GM11168 (cell line): ENCODE measurements at regions not wholly inside any gene's neighbourhood (a gene's known extent, or its start where the extent isn't known, plus 50 kb on each side); places are given as distances from the start of the nearest gene placed in this dataset.

Experiments
- in situ Hi-C: fragments of 300-500 bp; cut with MboI; formaldehyde crosslinking; loops from one replicate; pipeline ENCODE4 v1.12.0; 2022; ENCODE audit warnings: low sequenced_read_pairs; ENCODE audit not compliant: unreplicated experiment

DNA sequence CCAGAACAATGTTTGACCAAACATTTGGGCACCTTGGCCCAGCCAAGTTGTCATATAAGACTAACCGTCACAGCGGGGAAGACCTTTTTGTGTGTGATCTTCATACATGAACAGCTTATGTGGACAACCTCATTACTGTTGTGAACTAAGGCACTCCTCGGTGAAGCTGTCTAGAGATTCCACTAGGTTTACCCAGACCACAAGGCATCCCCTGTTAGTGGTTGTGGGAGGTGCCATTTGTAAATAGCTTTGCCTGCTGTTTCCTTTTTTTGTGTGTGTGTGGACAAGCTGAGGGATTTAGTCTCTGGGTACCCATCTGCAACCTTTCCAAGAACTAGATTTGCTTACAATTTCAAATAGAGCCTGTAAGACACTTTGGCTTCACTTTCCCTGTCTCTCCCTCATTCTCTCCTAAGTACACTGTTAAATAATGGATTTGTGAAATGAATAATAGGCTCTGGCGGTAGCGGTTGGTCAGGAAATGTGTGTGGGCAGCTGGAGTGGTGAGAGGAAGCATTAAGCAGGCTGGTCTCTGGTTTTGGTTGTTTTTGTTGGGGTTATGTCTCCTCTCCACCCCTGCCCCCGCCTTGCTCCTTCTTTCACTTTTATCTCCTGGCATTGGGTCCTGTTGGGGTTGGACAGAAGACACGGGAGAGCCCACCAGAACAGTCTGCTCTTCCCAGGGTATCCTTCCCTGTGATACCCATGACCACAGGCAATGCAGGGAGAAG, 727.6 kb downstream of the VRK1 start:
- in situ Hi-C loops, result no loop called here

DNA sequence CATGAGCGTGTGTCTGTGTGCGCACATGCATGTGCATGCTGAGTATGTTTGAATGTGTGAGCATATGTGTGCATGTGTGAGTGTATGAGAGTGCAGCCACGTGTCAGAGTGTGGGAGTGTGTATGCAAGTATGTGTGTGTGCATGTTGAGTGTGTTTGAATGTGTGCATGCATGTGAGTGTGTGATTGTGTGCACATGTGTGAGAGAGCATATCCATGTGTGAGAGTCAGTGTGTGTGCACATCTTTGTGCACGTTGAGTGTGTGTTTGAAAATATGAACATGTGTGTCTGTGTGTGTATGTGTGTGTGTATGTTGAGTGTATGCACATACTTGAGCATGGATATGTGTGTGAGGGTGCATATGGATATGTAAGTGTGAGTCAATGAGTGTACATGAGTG, 730.8 kb downstream of the VRK1 start:
- in situ Hi-C loops, result no loop called here

DNA sequence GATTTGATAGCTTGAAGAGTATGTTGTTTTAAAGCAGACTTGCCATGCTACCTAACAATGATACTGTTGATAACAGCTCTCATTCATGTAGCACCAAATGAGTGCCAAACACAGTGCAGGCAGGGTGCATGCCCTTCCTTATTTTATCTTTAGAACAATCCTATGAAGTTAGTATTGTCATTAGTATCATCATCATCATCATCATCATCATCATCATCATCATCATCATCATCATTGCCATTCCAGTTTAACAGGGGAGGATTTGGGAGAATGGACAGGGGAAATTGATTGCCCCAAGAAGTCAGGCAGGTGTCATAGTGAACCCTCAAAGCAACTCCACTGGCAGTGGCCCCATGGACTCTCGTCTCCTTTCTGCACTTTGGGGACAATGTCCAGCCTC, 734.9 kb downstream of the VRK1 start:
- in situ Hi-C loops, result no loop called here

DNA sequence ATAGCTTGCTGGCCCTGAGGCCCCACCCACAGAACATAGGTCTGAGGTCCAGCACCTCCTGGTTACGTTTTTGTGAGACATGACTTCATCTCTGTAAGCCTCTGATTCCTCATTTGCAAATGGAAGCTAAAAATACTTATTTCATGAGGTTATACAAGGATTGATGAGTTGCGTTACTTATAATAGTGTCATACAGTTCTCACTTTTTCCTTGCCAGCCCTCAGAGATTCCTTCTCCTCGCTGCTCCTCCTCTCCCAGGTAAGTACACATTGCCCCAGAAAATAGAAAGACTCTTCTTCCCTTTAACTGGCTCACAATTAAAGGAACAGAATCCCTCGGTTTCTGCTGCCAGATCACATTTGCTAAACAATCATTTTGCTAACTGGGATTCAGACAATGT, 739.2 kb downstream of the VRK1 start:
- in situ Hi-C loops, result no loop called here

DNA sequence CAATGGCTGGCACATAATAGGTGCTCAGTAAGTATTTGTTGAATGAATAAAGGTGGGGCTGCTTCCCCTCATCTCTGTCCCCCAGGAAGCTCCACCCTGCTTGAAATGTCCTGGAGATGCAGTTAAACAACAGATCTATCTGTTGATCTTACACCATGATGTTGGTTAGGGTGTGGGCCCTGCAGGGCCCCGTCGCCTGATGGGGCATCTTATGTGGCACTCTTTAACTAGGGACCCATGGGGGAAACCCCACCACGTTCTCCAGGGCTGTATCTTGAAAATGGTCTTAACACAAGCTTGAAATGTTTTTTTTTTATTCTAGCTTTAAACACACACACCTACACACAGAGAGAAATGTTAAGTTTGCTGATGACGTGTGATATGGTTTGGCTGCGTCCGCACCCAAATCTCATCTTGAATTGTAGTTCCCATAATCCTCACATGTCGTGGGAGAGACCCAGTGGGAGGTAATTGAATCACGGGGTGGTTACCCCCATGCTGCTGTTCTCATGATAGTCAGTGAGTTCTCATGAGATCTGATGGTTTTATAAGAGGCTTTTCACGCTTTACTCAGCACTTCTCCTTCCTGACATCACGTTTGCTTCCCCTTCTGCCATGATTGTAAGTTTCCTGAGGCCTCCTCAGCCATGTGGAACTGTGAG, 741.7 kb downstream of the VRK1 start:
- in situ Hi-C loops, result no loop called here

DNA sequence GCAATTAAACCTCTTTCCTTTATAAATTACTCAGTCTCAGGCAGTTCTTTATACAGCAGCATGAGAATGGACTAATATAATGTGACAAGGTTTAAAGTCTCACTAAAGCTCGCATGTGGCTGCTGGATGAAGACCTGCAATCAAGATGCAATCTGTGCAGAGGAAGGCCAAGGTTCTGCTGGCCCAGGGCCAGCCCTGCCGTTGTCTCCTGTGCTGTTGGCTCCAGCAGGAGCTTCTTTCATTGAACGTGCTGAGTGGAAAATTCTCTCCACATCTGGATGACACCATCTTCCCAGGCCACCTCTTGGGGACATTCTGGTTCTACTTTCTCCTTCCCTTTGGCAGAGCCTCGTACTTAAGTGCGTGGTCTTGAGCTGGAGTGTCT, 742.2 kb downstream of the VRK1 start:
- in situ Hi-C loops, result no loop called here

DNA sequence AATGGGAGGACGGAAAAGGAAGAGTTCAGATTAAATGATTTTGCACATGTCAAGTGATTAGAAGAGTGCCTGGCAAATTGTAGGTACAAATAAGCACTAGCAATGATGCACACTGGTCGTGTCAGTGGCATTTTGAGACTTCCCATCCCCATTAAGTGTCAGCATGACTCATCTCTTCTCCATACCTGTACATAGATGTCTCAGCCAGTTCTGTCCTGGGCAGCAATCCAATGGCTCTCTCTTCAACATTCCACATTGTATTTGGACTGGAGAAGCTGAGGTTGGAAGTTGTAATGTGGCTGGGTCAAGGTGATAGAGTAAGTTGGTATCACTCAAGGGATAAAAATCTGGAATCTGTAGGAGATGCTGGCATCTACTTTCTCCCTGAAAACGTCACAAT, 742.7 kb downstream of the VRK1 start:
- in situ Hi-C loops, result no loop called here

DNA sequence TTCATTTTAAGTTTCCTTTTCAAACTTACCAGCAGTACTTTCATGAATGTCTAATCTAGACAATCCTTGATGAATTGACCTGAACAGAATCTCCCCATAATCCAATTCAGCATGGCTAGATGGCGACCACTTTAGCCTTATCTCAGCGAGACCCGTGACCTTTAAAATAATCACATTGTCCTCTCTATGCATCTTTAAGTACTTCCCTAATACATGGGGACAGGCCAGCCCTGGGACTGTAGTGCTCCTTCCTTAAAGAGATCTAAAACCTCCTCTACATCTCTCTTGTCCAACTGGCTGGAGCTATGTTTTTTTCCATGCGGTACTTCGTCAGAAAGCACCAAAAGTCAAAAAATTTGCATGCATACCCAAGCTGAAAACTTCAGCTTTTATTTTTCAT, 746.0 kb downstream of the VRK1 start:
- in situ Hi-C loops, result no loop called here

DNA sequence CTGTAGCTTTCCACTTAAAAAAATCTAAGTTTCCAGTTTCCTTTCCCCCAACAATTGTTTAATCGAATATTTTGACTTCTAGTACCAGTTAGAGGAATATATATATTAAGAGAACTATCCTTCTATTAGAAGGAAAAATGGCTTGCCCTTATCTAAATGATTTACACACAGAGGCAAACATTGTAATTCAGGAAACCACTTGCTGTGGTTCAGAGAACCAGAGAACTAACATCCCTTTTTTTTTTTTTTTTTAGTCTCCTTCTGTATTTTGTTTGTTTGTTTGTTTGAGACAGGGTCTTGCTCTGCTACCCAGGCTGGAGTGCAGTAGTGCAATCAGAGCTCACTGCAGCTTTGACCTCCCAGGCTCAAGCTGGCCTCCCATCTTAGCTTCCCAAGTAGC, 746.6 kb downstream of the VRK1 start:
- in situ Hi-C loops, result no loop called here

DNA sequence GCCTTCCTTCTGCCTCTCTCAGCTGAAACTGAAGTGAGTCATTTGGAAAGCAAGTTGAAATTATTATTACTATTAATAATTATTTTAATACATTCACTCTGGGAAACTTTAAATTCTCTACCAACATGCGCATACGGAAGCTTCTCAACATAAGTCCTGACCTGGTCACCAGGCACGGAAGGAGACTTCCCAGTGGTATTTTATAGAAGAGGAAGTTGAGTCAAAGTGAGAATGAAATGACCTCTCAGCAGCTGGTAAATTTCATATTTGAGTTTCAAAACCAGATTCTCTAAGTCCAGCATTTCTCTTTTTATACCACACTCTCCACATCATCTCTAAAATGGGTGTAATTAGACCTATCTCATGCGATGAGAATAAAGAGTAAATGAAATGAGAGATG, 747.4 kb downstream of the VRK1 start:
- in situ Hi-C loops, result no loop called here

DNA sequence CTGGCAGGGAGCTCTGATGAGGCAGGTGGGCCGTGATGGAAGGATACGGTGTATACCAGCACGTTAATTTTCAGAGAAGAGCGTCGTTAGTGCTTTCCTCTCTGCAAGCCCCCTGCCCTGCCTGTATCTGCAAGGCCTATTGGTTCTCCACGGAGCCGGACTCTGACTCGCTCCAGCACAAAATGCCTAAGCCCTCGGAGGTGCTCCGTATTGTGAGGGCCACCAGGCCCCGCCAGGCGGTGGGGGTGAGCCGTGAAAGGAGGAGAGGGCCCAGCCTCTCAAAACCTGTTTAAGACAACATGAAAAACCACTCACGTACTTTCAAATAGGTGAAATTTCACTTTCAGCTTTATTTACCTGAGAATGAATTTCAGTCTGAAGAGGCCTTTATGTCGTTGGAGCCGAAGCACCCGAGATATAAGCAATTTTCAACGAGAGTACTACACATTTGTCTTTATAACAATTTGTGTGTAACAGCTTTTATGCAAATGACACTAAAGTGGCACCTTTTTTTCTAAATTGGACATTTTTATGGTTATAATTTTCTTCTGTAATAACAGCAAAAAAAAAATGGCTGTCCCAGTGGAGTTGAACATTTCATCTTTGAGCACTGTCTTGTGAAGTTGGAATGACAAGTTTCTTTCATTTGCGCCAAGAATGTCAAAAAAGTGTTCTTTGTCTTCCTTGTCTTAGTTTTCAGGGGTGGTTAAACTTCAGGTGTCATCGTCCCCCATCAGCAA, 749.5 kb downstream of the VRK1 start:
- in situ Hi-C loops, result no loop called here

DNA sequence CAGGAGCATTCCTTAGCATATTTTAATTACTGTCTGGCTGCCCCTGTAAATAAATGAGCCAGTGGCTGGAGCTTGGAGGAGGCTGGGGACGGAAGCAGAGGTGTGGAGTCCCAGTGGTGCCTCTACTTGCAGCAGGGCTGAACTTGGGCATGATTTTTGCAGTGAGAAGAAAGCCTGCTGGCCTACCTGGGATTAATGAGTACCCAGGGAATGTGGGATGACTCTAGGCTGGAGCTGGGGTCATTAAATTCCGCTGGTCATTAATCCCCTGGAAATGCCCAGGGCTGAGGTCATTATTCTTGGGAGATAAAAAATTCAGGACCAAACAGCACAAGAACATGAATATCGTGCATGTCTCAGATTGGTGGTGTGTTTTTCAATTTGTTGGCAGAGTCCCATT, 753.3 kb downstream of the VRK1 start:
- in situ Hi-C loops, result loop anchor here (25.0 kb wide), 1 partner anchor 263 kb away; no protein-coding TSS in a partner anchor

DNA sequence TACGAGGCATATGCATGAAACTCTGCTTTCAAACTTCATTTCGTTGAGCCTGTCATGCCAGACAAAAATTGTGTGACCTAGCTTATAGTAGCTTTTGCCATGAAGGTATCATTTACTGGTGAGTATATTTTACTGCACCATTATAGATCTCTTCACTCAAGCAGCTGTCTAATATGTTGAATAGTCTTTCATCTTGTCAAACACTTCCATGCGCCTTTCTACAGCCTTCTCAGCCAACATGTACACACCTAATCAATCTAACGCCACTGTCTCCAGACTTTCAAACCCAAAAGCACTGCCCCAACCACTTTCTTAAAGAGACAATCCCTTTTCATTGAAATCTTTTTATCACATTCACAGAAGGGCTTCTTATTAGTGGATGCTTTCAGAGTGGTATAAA, 757.4 kb downstream of the VRK1 start:
- in situ Hi-C loops, result loop anchor here (25.0 kb wide), 1 partner anchor 267 kb away; no protein-coding TSS in a partner anchor

DNA sequence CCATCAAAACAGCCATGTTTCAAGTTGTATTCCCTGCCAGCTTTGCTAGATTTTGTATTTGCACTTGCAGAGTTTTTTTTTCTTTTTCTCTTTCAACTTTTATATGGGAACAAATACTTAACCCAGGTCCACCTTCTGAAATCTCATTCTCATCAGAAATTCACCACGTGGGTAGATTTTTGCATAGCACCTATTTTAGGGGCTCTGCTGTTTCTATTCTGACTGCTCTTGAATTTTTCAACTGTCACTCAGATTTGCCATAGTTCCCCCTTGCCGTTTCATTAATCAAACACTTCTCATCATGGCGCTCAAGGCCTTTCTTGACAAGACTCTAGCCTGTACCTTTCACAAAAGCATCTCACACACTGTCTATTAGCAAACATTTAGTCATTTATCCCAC, 767.2 kb downstream of the VRK1 start:
- in situ Hi-C loops, result loop anchor here (25.0 kb wide), 1 partner anchor 277 kb away; no protein-coding TSS in a partner anchor

DNA sequence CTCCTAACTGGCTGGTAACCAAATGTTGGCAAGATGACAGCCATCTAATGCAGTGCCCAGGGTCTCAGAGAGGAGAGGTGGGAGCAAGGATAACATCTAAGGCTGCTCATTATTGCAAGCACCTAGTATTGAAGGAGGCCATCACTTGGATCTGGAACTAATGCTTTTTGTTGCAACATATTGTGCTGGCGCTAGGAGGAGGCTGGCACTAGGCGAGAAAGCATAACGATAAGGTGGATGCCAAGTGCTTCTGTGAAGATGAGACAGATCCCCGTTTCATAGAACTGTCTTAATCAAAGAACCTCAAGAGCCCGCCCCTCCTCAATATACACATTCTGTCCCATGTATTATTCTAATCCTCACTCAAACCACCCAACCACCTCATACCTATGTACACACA, 774.0 kb downstream of the VRK1 start:
- in situ Hi-C loops, result loop anchor here (25.0 kb wide), 1 partner anchor 284 kb away; no protein-coding TSS in a partner anchor

DNA sequence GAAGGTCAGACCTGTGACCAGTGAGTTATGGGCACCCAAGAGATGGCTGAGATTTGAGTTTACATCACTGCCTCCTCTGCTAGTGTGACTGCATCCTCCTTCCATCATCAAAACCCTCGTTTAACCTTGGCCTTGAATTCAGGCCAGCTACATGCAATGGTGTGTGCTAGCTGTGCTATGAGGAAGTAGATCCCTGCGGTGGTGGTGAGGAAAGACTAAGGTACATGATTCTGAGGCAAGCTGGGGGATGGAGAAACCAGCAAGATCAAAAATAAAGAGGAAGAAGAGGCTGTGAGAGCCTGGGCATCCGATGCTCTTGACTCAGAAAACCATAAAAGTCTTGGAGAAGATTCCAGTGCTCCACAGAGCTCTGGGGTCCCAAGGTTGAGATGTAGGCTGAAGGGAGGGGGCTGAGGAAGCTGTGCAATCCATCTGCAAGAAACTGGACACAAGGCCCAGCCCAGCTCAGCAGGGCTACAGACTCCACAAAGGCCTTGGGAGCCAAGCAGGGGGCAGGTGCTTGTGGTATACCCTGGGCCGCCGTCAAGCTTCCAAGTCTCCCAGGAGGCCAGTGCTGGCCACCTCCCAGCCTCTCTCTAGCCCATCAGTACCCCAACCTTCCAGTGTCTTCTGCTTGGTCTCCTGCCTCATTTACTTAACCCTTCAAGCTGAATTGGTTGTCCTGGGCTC, 774.8 kb downstream of the VRK1 start:
- in situ Hi-C loops, result loop anchor here (25.0 kb wide), 1 partner anchor 285 kb away; no protein-coding TSS in a partner anchor

DNA sequence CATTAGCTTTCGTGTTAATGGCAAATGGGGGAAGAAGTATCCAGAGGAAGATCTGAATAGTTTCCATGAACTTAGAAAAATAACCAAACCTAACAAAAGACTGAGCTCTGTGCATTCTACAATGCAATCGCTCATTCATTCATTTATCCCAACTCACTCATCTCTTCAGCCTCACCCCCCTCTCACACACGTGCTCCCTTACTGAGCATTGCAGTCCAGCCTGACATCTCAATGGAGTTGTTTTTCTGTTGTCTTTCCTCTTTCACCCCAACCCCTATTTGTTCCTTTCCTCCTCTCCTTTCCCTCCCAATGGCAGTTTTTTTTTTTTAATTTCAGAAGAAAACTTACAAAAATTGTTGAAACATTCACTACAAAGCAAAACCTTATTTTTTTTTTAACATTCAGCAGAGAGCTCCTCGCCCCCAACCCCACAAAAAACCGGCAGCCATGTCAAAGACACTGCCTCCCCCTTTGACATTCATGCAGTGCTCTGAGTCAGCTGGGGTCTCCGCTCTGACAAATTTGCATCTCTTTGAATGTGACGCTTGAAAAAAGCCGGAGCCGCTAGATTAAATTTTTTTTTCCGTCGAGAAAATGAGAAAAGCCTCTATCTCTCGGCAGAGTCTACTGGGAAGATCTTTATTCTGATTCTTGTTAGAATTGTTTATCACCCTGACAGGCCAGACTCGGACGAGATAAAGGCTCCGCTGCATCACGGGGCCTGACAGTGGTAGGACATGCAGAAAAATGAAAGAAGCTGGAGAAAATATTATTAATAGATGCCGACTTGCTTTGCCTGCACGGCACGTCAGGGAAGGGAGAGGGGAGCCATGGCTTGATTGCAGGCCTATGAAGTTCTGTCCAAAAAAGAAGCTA, 775.6 kb downstream of the VRK1 start:
- in situ Hi-C loops, result loop anchor here (25.0 kb wide), 1 partner anchor 286 kb away; no protein-coding TSS in a partner anchor

DNA sequence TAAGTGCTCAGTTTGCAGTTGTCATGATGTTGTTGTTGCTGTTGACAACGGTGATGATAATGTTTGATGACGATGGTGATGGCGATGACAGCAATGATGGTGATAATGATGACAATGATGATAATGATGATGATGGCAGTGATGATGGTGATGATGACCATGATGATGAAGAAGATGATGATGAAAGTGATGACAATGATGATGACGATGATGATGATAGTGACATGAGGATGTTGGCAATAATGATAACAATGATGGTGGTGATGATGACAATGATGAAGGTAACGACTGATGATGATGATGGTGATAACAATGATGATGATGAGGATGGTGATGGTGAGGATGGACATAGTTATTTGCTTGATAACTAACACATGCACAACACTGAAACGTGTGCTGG, 778.5 kb downstream of the VRK1 start:
- in situ Hi-C loops, result no loop called here

DNA sequence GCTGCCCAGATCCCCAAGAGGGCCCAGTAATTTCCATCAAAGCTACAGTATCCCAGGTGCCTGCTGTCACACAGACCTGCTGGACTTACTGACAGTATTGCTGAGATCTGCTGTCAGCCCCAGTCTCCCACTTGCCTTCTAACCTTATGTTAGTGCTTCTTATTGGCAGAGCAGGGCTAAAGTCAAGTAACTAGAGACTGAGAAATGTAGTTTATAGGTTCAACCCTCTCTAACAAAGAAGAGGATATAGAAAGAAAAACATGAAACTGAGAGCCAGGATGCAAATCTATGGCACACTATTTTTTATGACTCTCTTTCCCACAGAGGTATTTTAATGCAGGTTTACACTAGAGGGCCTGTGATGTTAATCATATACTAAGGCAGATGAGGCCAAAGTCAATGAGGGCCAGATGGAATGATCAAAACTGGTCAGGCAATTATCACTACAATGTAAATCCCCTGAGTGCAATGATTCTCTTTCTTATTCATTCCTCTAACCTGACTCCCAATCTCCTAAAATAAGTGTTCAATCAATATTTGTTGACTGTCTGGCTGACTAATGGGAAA, 781.9 kb downstream of the VRK1 start:
- in situ Hi-C loops, result no loop called here
